ENCODE measurements at regions not wholly inside any gene's neighbourhood (a gene's known extent, or its start where the extent isn't known, plus 50 kb on each side); places are given as distances from the start of the nearest gene placed in this dataset.

DNA sequence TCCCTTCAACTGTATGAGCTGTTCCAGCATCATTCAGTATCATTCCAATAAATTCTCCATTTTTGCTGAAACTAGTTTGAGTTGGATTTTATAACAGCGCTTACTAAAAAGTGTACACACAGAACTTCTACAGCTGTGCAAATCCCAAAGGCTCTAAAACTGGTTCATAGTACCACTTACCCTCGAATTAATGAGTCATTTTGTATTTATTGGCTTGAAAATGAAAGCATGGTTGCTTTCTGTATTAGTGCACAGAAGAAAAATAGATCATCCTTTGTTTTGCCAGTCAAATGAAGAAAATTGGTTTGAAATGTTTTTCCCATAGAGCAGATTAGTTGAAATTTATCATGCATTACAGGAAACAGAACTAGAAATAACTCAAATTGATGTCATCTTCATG is 268.3 kb upstream of the CPNE8 start:
- TF ChIP-seq, protein P1, sequence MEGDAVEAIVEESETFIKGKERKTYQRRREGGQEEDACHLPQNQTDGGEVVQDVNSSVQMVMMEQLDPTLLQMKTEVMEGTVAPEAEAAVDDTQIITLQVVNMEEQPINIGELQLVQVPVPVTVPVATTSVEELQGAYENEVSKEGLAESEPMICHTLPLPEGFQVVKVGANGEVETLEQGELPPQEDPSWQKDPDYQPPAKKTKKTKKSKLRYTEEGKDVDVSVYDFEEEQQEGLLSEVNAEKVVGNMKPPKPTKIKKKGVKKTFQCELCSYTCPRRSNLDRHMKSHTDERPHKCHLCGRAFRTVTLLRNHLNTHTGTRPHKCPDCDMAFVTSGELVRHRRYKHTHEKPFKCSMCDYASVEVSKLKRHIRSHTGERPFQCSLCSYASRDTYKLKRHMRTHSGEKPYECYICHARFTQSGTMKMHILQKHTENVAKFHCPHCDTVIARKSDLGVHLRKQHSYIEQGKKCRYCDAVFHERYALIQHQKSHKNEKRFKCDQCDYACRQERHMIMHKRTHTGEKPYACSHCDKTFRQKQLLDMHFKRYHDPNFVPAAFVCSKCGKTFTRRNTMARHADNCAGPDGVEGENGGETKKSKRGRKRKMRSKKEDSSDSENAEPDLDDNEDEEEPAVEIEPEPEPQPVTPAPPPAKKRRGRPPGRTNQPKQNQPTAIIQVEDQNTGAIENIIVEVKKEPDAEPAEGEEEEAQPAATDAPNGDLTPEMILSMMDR (IDR thresholded peaks at IDR 0.05; ENCODE audit: insufficient read depth, low read length) = no peak
- DNase-seq (ENCODE audit: low read depth) = no peak
- H3K4me3 ChIP-seq (ENCODE audit: low read depth, low read length) = no peak overlapping the region

DNA sequence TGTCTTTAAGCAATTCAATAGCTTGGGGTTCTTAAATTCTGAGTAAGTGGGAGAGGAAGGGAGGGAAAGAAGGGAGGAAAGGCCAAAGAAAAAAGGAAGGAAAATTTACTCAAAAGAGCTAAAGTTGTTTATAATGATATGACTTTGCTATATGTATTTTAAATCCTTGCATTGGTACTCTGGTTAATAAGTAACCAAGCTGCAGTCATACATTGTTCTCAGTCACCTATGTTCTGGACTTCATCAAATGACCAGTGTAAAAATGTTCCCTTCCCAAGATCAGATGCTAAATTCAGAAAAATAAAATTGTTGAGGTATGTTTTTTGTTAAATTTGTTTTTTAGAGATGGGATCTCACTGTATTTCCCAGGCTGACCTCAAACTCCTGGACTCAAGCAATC is 259.9 kb upstream of the CPNE8 start:
- TF ChIP-seq, protein P1 (IDR thresholded peaks at IDR 0.05; ENCODE audit: insufficient read depth, low read length) = no peak

DNA sequence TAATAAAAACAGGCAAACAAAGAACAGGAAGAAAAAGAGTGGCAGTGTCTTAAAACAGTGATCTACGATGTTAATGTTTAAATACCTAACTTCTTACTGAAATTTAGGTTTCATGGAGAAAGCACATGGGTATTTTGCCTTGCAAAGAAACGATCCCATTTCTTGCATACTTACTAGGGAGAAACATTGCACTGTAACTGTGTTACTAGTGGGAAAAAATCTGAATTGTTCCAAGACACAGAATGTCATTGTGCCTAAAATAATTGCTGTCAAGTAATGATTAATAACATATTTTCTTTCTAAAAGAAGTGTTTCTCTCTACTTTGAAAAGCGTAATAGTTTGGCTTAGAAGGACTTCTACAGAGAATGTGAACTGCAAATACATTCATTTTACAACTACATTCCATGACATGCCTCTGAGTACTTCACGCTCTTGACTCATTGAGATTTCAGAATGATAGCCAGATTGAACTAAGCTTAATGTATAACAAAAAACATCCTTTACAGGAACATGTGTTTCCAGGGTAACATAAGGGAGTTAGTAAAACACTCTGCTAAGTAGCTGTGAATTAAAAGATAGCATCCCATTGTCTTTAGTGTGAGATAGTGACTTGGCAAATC is 256.2 kb upstream of the CPNE8 start:
- DNase-seq (ENCODE audit: low read depth) = no peak
- TF ChIP-seq, protein P1 (IDR thresholded peaks at IDR 0.05; ENCODE audit: insufficient read depth, low read length) = no peak
- no peak overlapping the region for H3K4me3 ChIP-seq (ENCODE audit: low read depth, low read length)

More for the DNA sequence above, 259.9 kb upstream of the CPNE8 start:
- DNase-seq (ENCODE audit: low read depth) = no peak
- no peak overlapping the region for H3K4me3 ChIP-seq (ENCODE audit: low read depth, low read length)

DNA sequence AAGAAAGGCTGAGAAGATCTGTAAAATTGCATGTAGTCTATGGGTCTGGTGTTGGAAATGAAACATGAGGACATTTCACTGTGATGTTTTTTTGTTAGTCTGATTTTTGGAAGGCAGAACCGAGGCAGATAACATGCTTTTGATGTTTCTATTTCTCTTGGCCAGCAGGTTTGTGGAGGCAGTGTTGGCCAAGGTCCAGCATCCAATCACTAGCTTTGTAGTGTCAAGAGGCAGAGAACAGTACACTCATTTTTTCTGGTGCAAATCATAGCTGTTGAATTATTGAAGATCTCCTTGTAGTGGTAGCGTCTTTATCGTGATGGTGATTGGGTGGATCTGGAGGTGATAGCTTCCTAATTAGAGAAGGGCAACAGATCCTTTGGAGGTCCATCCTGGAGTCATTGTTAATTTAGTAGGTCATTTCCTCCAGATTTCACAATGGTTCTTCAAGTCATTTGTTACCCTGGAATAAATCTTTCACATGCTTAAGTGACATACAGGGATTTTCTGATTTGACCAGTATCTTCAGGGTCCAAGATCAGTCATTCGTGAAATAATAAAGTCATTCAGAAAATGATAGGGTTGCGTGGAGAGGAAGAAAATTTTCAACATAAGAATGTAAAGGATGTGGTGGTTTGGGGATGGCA is 252.4 kb upstream of the CPNE8 start:
- TF ChIP-seq, protein P1 (IDR thresholded peaks at IDR 0.05; ENCODE audit: insufficient read depth, low read length) = no peak
- DNase-seq (ENCODE audit: low read depth) = peak; percentile 5
- no peak overlapping the region for H3K4me3 ChIP-seq (ENCODE audit: low read depth, low read length)

DNA sequence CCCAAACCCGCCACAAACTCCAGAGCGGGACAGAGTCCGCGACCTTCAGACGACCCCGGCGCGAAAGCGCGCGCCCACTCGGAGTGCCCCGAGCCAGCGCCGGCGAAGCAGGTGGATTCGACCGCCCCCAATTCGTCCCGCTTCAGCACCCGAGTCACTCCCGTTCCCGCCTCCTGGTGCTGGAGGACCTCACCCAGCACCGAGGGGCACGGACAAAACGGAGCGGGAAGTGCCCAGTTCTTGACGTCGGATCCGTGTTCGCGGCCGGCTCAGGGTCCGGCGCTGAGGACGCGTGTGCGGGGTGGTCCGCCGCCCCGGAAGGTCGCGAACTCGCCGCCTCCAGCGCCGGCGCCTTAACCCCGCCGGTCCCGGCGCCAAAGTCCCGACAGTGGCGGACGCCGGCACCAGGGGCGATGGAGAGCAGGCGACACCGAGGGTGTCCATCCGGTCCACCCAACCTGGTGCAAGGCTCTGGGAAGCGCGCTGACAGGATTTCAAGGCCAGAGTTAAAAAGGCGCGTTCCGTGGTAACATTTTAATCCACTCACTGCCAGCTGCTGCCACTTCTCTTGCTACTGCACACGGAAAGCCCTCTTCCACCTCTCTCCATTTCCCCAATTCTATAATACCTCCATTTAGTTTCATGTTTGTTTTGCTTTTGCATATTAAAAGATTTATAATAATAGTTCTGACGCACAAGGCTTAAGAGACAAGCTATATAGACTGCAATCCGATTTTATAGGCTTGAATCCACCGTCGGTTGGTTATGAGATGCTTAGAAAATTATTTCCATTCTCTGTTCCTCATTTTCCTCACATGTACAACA is 240.0 kb upstream of the CPNE8 start:
- peak overlapping the region; percentile 64 for H3K4me3 ChIP-seq (ENCODE audit: low read depth, low read length)
- peak; percentile 25 for DNase-seq (ENCODE audit: low read depth)
- TF ChIP-seq, protein P1 (IDR thresholded peaks at IDR 0.05; ENCODE audit: insufficient read depth, low read length) = peak; percentile 67

DNA sequence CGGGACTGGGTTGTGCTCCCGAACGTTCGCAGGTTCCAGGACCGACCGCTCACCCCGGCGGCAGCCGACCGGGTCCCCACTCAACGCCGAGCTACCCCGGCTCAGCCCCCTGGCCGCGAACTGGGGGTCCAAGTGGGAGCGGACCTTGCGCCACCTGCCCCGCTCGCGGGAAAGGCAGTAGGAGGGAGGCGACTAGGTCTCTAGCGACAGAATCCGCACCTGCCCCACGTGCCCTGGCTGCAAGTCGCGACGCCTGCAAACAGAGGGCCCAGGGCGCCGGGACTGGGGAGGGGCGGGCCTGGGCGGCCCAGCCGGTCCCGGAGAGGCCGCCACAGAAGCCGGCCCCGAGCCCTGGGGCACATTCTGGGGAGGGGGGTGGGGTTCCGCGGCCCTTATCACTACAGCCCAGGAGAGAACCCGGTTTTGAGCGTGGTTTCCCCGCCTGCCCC is 239.2 kb upstream of the CPNE8 start:
- peak overlapping the region; percentile 64 for H3K4me3 ChIP-seq (ENCODE audit: low read depth, low read length)
- TF ChIP-seq, protein P1 (IDR thresholded peaks at IDR 0.05; ENCODE audit: insufficient read depth, low read length) = no peak
- no peak for DNase-seq (ENCODE audit: low read depth)

Data from fibroblast of the aortic adventitia (primary cell).